ENCODE measurements at regions not wholly inside any gene's neighbourhood (a gene's known extent, or its start where the extent isn't known, plus 50 kb on each side); places are given as distances from the start of the nearest gene placed in this dataset.
"Not testable (repeated sequence)": the region's sequence is repeated elsewhere in the genome, so short reads cannot be mapped to it uniquely, and the experiment has no call there.

DNA sequence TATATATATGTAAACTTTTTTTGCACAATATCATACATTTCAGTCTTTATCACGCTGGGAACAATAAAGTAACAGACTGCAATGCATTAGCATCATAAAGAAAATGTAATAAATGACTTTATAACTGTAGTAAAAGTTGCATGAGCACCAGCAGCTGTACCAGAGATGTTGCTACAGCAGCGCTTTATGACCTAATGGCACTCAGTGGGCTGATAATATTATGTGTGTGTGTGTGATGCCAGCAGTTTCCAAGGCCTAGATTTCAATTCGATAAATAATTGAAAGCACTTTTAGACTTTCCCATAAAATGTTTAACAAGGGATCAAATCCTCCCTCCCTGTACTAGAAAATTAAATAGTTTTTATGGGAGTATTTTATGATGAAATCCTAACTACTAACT, 367.6 kb upstream of the AGA start:
- no peak for DNase-seq

DNA sequence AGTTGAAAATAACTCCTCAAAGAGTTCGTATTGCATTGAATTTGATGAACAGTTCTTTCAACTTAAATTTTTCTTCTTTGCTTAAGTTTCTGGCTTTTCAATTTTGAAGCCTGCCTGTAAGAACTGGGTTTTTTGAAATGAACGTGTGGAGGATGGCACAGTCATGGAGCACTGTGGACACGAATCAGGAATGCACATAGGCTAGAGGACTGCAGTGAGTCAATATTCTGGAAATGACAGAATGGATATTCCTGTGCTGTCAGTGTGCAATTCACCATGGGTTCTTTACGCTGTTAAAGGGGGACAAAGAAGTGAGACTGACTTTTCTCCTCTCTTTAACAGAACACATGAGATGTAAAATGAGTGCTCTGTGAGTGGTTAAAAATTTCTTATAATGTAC, 368.0 kb upstream of the AGA start:
- no peak for DNase-seq

DNA sequence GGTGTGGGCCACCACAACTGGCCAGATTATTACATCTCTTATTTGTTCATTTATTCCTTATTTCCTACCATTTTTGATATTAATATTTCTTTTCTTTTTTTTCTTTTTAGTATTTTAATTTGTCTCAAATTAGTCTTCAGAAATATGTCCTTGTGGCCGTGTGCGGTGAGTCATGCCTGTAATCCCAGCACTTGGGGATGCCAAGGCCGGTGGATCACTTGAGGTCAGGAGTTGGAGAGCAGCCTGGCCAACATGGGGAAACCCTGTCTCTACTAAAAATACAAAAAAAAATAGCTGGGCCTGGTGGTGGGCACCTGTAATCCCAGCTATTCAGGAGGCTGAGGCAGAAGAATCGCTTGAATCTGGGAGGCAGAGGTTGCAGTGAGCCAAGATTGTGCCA, 376.2 kb upstream of the AGA start:
- not testable (repeated sequence) for DNase-seq

DNA sequence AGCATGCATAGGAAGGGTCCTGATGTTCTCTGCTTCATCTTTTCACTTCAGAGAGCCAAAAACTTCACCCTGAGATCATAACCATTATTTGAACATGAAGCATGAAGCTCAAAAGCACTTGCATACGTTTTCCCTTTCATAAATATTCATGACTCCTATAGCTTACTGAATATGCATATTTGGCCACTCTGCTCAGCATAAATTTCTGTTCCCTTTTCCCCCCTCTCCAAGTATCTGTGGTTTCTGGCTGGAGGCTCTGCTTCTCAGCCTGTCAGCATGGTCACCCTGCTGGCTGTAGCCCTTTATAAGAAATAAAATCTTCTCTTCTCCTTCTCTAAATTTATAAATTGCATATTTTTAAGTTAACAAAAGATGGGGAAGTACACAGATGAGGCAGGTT, 384.7 kb upstream of the AGA start:
- no peak for DNase-seq

DNA sequence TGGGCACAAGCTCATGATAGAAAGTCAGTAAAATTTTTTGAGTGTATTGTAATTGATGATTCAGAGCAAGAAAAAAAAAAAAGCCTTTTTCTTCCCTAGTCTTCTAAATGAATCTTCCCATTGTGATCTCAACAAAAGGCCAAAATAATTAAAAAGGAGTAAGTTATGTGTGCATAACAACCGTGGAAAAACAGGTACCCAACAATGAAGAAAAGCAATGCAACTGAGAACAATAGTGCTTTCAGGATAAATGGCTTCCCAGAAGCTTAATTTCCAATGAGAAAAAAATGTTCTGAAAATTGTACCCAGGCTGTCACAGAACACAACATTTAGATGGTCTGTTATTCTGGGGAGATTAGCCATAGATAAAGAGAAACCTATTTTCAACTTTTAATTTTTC, 399.0 kb upstream of the AGA start:
- DNase-seq, result no peak

DNA sequence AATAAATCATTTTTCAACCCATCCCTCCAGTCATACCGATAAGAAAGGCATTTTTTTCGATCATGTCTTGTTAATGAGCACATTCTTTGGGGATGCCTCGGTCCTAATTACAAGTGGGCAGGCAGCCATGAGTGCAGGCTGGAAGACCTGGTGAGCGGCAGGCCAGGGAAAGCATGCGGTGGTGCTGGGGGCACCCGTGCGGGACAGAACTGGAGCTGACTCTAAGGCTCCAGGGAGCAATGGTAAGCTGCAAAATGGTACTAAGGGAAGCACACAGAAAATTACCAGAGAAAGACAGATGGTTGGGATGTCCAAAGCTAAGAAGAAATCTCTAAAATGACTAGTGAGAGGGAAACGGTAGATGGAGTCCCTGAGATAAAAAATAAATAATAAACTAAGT, 411.0 kb upstream of the AGA start:
- no peak for DNase-seq

DNA sequence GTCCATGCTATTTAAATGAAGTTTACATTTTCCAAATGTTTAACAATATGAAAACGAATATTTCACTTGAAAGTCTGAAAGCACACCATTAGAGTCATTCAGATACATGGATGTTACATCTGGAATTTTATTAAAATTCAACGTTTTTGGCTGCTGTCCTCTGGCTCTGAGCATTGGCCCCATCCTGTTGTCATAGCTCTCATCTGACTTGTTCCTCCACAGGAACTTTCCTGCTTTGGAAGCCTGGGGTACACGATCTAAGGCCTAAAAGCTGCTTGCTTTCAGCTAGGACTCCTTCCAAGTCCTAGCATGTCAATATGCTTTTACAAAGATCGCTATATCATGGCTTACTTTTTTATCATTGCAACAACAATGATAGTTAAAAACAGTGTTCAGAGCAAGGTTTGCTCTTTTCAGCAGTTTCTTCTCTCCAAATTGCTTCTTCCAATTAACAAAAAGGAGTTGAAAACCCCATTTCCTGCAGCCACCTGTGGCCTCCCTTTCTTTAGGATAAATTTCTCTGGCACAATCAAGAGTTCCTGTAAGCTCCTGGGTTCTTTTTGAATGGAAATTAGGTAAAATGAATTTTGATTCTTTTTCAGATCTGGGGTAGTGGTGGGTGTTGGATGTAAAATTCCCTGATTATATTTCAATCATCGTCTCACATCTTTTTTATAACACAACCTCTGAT, 413.4 kb upstream of the AGA start:
- DNase-seq, result no peak

DNA sequence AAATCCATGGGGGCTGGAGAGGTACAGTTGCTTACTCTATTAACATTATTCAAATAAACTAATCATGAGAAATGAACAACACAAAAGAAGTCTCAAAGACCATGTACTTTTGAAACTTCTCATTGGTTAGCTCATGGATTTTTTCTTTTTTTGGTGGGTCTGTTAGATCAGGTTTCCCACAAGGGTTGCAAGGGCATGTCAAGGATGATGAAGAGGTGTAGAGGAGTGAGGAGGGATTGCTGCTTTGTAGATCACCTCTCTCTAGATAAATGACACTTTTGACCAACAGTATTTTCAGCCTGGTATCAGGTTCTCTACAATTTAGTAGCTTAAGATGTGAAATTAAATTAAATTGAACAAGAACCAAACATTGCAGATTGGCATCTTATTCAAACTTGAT, 417.9 kb upstream of the AGA start:
- DNase-seq, result no peak

DNA sequence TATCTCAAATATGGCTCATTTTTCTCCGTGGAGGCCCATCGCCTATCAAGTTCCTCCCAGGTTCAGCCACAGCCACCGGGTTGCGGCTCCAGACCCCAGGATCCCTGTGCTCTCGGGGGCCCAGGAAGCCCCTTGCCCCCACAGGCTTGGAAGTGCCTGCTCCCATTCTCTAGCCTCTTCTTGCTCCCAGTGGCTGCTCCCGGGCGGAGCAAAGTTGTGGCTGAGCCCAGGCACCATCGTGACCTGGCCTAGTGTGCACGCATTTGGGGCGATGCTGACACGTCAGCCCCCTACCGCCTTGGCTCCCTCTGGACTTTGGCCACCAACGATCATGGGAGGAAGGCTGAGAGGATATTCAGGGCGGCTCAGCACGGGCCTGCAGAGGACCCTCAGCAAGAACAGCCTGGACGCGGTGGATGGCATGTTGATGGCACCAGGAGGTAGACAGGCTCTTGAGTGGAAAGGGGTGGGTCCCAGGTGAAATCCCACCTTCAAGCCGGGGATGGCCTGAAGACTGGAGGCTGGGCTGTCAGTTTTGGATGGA, 419.4 kb upstream of the AGA start:
- no peak for DNase-seq

DNA sequence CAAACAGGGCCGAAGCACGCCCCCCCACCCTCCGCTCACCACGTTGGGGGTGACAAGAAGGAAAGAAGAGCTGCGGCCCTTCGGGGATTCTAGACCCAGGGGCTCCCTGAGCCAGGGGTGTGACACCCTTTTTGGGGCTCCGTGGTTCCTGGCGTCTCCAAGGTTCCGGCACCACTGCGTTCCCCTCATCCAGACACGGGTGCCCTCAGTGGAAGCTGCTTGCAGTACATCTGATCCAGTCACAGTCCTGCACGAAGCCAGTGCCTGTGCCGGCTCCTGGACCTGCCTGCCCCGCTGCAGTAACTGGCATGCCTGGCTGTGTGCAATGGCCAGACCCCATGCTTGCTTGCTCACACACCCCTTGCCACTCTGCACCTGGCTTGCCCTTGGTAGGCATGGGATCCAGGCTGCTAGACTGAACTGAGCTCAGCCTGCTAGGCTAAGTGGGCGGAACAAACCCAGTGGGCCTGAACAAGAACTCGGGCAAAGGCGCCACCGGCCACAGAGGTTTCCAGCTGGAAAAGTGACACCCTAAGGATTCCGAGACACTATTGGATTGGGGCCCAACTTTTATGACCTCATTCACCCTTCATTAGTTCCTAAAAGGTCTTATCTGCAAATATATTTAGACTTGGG, 420.4 kb upstream of the AGA start:
- DNase-seq, result no peak

DNA sequence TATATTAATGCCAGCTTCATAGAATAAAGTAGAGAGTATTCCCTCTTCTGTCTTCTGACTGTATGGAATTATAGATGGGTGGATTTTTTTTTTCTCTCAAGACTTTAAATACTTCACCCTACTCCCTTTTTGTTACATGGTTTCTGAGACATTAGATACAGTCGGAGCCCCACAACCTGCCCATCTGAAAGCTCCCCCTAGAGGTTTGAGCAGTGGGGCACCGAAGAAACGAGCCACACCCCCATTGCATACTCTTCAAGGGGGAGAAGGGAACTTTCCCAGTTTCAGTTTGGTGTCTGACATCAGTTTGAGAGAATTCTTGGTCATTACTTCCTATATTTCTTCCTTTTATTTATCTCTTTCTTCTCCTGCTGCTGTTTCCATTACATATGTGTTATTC, 437.6 kb upstream of the AGA start:
- DNase-seq, result no peak

DNA sequence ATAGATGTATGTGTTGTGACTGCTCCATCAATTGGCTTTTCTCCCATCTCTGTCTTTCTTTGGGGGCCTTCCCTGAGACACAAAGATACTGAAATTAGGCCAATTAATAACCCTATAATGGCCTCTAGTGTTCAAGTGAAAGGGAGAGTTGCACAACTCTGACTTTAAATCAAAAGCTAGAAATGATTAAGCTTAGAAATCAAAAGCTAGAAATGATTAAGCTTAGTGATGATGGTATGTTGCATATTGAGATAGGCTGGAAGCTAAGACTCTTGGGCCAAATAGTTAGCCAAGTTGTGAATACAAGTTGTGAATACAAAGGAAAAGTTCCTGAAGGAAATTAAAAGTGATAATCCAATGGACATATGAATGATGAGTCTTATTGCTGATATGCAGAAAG, 452.9 kb upstream of the AGA start:
- DNase-seq, result no peak

DNA sequence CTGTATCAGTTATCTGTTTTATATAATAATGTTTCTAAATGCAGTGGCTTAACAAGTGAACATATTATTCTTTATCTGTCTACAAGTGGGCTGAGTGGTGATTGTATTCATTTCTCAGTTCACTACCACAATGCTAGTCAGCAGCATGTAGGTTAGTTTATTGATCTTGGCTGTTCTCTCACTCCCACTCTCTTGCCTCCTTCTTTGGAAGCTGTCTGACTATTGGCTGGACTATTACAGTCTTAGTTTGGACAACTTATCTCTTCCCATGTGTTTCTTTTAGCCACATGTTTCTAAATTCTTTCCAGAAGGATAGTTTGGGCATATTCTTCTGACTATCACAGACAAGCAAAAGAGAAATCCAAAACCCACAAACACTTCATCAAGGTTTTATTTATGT, 459.5 kb upstream of the AGA start:
- DNase-seq, result no peak

DNA sequence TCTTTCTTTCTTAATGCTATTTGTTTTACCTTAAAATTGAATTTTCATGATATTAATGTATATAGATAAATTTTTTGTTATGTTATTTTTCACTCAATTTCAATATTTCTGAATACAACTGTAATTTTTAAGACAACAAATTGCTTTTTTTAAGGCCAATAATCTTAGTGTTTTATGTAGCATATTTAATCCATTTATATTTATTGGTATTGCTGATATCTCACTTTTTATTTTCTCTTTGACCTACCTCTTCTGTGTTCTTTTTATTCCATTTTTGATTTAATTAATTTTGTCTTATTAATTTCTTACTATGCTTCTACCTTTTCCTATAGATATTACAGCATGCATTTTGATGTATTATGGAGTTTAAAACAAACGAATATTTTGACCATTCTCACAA, 460.1 kb upstream of the AGA start:
- no peak for DNase-seq

DNA sequence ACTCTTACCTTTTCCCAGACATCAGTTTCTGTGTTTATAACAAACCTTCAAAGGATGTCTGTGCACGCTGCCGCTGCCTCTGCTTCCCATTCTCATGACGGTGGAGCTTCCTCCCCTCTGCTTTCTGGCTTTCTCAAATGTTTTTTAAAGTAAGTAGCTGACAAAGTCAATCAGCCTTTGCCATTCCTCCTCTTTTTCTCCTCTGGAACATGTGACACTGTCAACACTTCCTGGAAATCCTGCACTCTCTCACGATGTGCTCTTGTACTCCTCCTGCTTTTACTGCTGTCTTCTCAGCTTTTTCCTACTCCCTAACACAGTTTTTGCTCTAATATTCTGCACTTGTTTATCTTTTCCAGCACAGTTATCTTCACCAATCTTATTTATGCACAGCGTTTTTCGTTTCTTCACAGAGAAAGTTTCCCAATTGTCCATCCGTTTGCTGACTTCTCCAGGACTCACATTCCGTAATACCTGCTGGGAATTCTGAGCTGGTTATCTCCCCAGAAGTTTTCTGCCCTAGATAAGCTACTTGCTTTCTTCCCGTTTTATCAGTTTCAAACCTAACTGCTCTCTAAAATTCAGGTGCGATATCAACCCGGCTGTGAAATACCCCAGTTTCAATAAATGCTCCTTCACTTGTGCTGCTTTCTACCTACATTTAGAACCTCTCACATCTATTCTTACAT, 465.6 kb upstream of the AGA start:
- DNase-seq, result no peak

DNA sequence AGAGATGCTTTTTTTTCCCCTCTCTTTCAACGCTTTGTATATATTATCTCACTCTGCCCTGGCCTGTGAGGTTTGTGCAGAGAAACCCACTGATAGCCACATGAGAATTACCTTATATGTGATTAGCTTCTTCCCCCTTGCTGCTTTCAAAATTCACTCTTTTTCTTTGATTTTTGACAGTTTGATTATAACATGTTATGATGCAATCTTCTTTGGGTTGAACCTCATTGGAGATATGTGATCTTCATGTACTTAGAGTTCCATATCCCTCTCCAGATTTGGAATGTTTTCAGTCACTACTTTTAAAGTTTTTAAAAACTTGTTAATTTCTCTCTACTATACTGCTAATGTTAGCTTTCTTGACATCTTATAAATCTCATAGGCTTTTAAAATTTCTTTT, 479.5 kb upstream of the AGA start:
- DNase-seq, result no peak

DNA sequence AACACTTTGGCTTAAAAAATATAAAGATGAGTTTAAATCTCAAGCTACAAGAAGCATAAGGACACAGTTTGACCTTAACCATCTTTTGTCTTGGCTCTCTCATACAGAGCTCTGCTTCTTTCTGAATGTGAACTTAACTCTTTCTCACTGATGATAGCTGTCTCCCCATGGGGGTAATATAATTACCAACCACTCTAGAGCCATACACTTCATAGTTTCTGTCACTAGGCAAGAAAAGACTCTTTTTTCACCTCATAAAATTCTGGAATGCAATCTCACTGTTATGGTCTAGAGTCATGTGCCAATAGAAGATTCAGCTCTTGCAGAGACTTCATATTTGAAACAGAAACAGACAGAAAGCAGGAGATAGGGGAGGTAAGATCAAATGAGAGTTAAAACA, 481.7 kb upstream of the AGA start:
- no peak for DNase-seq

DNA sequence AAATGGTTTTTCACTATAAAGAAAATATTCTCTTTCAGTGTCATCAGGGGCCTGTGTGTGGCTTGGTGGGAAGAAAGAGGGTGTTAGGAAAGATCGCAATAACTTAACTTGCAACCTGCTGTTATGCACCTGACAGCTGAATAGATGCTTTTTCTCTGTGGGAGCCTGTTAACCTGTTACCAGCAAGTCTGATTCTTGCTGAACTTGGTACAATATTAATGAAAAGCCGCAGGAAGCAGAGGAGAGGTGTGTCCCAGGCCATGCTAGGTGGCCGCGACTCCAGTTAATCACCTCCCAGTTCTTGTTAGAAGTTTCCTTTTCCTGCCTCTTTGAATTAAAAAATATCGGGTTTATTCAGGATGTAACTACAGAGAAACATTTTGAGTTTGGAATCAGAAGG, 494.8 kb upstream of the AGA start:
- no peak for DNase-seq

DNA sequence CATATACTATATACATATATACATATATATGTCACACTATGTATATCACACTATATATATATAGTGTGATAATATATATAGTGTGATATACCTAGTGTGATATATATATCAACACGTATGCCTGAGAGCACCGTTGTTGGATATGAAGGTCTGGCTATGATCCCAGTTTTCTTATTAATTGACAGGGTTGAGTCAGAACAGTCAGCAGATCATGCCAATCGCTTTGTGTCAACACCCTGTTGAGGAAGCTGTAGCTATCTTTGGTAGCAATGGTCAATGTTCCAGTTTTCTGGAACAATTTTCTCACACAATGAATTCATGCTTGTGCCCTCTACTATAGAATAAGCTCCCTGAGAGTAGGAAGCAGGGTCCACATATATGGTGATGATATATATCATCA, 496.0 kb upstream of the AGA start:
- no peak for DNase-seq

DNA sequence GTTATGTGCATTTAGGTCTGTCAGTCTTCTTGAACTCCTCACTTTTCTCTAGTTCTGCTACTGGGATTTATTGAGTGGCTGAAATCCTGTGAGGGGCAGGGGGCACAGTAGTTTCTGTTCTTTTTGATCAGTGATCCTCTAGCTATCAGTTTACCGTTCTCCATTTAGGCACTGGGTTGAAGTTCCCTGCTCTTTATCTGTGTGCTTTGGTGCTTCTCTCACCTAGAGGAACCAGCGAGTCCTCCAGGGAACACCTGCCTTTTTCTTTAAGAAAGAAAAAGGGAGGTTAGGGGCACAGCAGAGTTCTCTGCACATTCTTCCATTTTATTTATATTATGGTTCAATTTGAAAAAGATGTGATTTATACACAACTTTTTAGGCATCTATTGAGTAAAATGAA, 503.0 kb upstream of the AGA start:
- no peak for DNase-seq

DNA sequence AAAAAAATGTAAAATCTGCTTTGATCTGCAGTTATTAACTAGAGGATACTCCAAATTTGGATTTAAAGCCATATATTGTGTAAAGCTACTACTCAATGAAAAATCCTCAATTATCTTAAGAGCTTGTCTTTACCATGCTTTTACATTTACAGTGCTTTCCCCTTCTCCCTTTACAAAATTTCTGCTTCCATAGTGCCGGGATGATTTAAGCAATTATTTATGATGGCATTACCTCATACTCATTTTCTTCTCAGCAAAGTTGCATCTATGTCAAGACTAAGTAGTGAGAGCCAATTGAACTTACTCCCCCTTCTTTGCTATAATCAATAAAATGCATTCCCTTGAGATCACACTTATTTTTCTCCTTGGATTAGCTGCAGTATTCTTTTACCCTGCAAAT, 505.4 kb upstream of the AGA start:
- DNase-seq, result no peak

DNA sequence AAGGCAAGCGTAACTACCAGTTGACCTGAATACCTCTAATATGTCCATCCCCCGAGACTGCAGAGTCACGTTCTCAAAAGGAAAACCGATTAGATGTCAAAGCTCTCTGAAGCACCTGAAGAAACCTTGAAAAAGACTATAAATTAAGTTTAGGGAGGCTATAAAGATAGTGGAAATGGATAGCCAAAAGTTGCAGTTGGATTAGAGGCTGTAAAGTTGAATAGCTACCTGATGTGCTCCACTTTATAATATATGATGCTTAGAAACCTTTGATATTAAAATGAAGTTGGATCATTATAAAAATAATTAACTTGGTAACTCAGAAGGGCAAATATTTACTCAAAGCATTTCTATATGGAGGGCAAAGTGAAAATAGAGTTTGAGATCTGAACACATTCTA, 506.6 kb upstream of the AGA start:
- DNase-seq, result no peak

DNA sequence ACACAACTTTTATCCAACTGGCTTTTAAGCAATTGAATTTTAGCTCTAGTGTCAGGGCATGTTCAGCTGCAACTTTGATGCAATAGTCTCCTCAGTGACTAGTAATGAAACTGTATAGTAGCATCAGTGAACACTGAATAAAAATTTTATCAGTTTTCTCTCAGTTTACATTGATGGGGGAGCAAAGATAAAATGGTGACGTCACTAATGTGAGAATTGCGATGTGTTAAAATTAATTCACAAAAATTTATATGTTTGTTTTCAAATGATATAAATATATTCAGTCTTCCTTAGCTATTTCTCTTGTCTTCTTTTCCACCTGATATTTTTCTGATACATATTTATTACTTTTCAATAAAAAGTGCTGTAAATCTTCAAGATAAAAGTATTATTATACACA, 508.8 kb upstream of the AGA start:
- no peak for DNase-seq

DNA sequence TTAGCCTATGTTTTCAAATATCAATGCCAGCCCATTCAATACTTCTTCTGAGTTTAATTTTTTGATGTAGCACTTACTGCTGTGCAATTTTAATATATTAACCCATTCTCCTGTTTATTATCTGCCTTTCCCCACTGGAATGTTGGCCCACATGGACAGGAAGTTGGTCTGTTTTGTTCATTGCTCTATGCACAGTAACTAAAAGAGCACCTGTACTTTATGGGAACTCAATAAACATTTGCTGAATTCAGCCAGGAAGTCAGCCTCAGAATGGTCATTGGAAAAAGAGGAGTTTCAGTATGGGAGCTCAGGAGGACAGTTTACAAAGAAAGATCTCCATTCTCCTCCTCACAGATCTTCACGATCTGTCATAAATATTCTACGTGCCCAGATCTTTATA, 510.5 kb upstream of the AGA start:
- no peak for DNase-seq
